SIG-M5 treated with dmso at 0.1 percent for 504 hours (cell line): ENCODE measurements at regions not wholly inside any gene's neighbourhood (a gene's known extent, or its start where the extent isn't known, plus 50 kb on each side); places are given as distances from the start of the nearest gene placed in this dataset.

Experiments used
- DNase-seq: peaks from one replicate; lab custom pipeline; 2025; ENCODE audit not compliant: unreplicated experiment; lab: John Stamatoyannopoulos, UW

- DNase-seq, result no peak
These were observed 73.4 kb upstream of the PLS3 start for GRCh38 chrX:115487608-115488007.

- no peak for DNase-seq
These were observed 70.2 kb upstream of the PLS3 start for GRCh38 chrX:115490814-115491213.

- DNase-seq, result no peak
These were observed 69.2 kb upstream of the PLS3 start for GRCh38 chrX:115491766-115492165.

- DNase-seq, result no peak
These were observed 68.0 kb upstream of the PLS3 start for GRCh38 chrX:115493015-115493414.

- no peak for DNase-seq
These were observed 66.8 kb upstream of the PLS3 start for GRCh38 chrX:115494161-115494560.

GRCh38 chrX:115499112-115499805, 61.7 kb upstream of the PLS3 start:
- DNase-seq, result peak; percentile 20

- DNase-seq, result no peak
These were observed 57.9 kb upstream of the PLS3 start for GRCh38 chrX:115503099-115503498.

- no peak for DNase-seq
These were observed 56.8 kb upstream of the PLS3 start for GRCh38 chrX:115504167-115504566.
